Peyer's patch (tissue), 4 donors: ENCODE measurements at regions not wholly inside any gene's neighbourhood (a gene's known extent, or its start where the extent isn't known, plus 50 kb on each side); places are given as distances from the start of the nearest gene placed in this dataset.

Source experiments
- POLR2A ChIP-seq, 2 donors: fragments of 450-650 bp; IDR thresholded peaks; one replicate each; pipeline ENCODE4 v1.5.1; 2017; ENCODE audit warnings: antibody characterized with exemption in 2 of 2, mild to moderate bottlenecking in 2 of 2, moderate library complexity in 2 of 2
- TF ChIP-seq, protein P1 (sequence below), 6 experiments: fragments of 450-650 bp in 4 of 6; fragments of 200-600 bp in 2 of 6; sonication (generic) in 1 of 6; IDR thresholded peaks; one replicate each; pipeline ENCODE4 v1.5.1; 2017 to 2019; ENCODE audit warnings: antibody characterized with exemption in 6 of 6, mild to moderate bottlenecking in 3 of 6, moderate library complexity in 1 of 6

DNA sequence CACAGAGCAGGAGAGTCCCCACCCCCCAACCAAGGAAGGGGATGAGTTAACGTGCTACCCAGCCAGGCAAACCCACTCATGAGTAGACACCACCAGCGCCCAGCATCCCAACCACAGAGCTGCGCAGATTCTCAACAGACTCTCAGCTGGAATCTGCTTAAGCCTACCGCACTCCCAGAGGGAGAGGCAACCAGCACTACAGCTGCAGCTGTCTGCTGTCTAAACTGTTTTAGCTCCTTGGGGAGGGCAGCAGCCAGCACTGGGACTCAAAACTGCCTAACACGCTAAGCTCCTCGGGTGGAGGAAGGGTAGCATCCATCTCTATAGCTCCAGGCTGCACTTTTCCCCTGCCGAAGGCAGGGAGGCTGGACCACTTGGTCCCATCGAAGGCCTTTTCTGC is 539.8 kb downstream of the EPHA7 start:
- TF ChIP-seq, protein P1, sequence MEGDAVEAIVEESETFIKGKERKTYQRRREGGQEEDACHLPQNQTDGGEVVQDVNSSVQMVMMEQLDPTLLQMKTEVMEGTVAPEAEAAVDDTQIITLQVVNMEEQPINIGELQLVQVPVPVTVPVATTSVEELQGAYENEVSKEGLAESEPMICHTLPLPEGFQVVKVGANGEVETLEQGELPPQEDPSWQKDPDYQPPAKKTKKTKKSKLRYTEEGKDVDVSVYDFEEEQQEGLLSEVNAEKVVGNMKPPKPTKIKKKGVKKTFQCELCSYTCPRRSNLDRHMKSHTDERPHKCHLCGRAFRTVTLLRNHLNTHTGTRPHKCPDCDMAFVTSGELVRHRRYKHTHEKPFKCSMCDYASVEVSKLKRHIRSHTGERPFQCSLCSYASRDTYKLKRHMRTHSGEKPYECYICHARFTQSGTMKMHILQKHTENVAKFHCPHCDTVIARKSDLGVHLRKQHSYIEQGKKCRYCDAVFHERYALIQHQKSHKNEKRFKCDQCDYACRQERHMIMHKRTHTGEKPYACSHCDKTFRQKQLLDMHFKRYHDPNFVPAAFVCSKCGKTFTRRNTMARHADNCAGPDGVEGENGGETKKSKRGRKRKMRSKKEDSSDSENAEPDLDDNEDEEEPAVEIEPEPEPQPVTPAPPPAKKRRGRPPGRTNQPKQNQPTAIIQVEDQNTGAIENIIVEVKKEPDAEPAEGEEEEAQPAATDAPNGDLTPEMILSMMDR (IDR thresholded peaks at IDR 0.05): no peak
- TF ChIP-seq POLR2A (IDR thresholded peaks at IDR 0.05): no peak
